ENCODE measurements at regions not wholly inside any gene's neighbourhood (a gene's known extent, or its start where the extent isn't known, plus 50 kb on each side); places are given as distances from the start of the nearest gene placed in this dataset.

- TF ChIP-seq CTCF (IDR thresholded peaks at IDR 0.05; ENCODE audit: low read depth, low read length, poor library complexity, severe bottlenecking) (no peak), EZH2phosphoT487 (IDR thresholded peaks at IDR 0.05; ENCODE audit: borderline replicate concordance, low read length) (no peak)
Measured at GRCh38 chr11:81596704-81597103, 1137.0 kb downstream of the FAM181B start.
